HCT116 (cell line): ENCODE measurements at regions not wholly inside any gene's neighbourhood (a gene's known extent, or its start where the extent isn't known, plus 50 kb on each side); places are given as distances from the start of the nearest gene placed in this dataset.
A peak's percentile ranks its signal among the peaks of the same experiment; 100 is the strongest.

Experiments
- ATAC-seq: fragments of 200-7000 bp; cut with Tn5 transposase; 2 replicates; pipeline ENCODE4 v1.9.1; 2020; ENCODE audit warnings: mild to moderate bottlenecking, moderate library complexity
- BruUV-seq: library from RNA; stranded (reverse); fragments of 400-500 nt; replicated peaks from 2 replicates; lab custom pipeline; 2021; lab: Mats Ljungman, UMichigan
- CTCF ChIA-PET: fragments of 300-600 bp; sonication (Branson Sonifier 250); formaldehyde crosslinking; loops from one replicate; lab custom pipeline; 2021; ENCODE audit warnings: antibody characterized with exemption; lab: Charles Lee
- POLR2A ChIA-PET: fragments of 300-600, 350-600 bp; sonication (Branson Sonifier 250); formaldehyde crosslinking; loops from one replicate; lab custom pipeline; 2021; ENCODE audit warnings: antibody characterized with exemption; lab: Charles Lee
- RAD21 ChIA-PET, 2 experiments: fragments of 300-600 bp; sonication (Branson Sonifier 250); formaldehyde crosslinking; loops; one replicate each; lab custom pipeline; 2023; ENCODE audit warnings: low total read pairs in 2 of 2; ENCODE audit not compliant: uncharacterized antibody in 2 of 2, unreplicated experiment in 2 of 2, low non-redundant PET in 1 of 2; lab: Charles Lee
- DNase-seq: peaks from one replicate; pipeline ENCODE4 v3.0.0-alpha.2; 2010; ENCODE audit warnings: low read depth, low spot score
- H2AFZ ChIP-seq: fragments of 200-600 bp; shearing (Covaris generic), sonication (generic); 2 replicates; pipeline ENCODE4 v1.6.1; 2017; ENCODE audit warnings: low read depth, mixed run types, mixed read lengths, antibody characterized with exemption, low read length; ENCODE audit not compliant: poor library complexity, severe bottlenecking
- H3K27ac ChIP-seq: 2 replicates; pipeline ENCODE4 v1.5.1; 2012; ENCODE audit warnings: low read depth, low read length
- H3K27me3 ChIP-seq: fragments of 200-600 bp; sonication (generic); 2 replicates; pipeline ENCODE4 v1.6.1; 2016; ENCODE audit warnings: mixed run types, low read length, mixed read lengths; ENCODE audit not compliant: insufficient read depth
- H3K36me3 ChIP-seq, 2 experiments: fragments of 200-500 bp in 1 of 2; fragments of 200-600 bp in 1 of 2; sonication (Bioruptor generic) in 1 of 2; sonication (generic) in 1 of 2; 2 replicates each; pipeline versions ENCODE4 v1.5.1 to v1.6.1; 2014 to 2016; ENCODE audit warnings: low read length in 2 of 2, inconsistent platforms in 1 of 2, mixed read lengths in 1 of 2, mixed run types in 1 of 2; ENCODE audit not compliant: insufficient read depth in 2 of 2, control insufficient read depth in 1 of 2
- H3K4me1 ChIP-seq, 2 experiments: fragments of 200-600 bp in 1 of 2; sonication (generic) in 1 of 2; 2 replicates each; pipeline versions ENCODE4 v1.5.1 to v1.6.1; 2012 to 2017; ENCODE audit warnings: low read length in 2 of 2, inconsistent platforms in 1 of 2, mild to moderate bottlenecking in 1 of 2, mixed read lengths in 1 of 2, mixed run types in 1 of 2, moderate library complexity in 1 of 2; ENCODE audit not compliant: insufficient read depth in 2 of 2, control insufficient read depth in 1 of 2
- H3K4me2 ChIP-seq: fragments of 200-600 bp; sonication (generic); 2 replicates; pipeline ENCODE4 v1.6.1; 2017; ENCODE audit warnings: mixed run types, low read length, mixed read lengths
- H3K4me3 ChIP-seq, 2 experiments: fragments of 200-600 bp in 1 of 2; sonication (generic) in 1 of 2; replicated peaks in 1 of 2; 2 replicates each; pipeline ENCODE4 v1.5.1; 2011 to 2016; ENCODE audit warnings: low read length in 2 of 2, control low read depth in 1 of 2, low read depth in 1 of 2, mild to moderate bottlenecking in 1 of 2, mixed read lengths in 1 of 2, mixed run types in 1 of 2
- H3K79me2 ChIP-seq: fragments of 200-600 bp; sonication (generic); 2 replicates; pipeline ENCODE4 v1.6.1; 2017; ENCODE audit warnings: mild to moderate bottlenecking, mixed run types, low read length, moderate library complexity, mixed read lengths; ENCODE audit not compliant: insufficient read depth
- H3K9ac ChIP-seq: fragments of 200-600 bp; sonication (generic); 2 replicates; pipeline ENCODE4 v1.6.1; 2016; ENCODE audit warnings: low read length, mixed read lengths
- H3K9me2 ChIP-seq: fragments of 200-600 bp; sonication (generic), shearing (Covaris generic); 2 replicates; pipeline ENCODE4 v1.6.1; 2017; ENCODE audit warnings: mixed run types, mild to moderate bottlenecking, moderate library complexity; ENCODE audit not compliant: insufficient read depth
- H3K9me3 ChIP-seq, 2 experiments: fragments of 200-500 bp in 1 of 2; fragments of 200-600 bp in 1 of 2; sonication (Bioruptor generic) in 1 of 2; sonication (generic) in 1 of 2; 2 replicates each; pipeline ENCODE4 v1.6.1; 2014 to 2017; ENCODE audit warnings: low read length in 2 of 2, mixed read lengths in 2 of 2, inconsistent platforms in 1 of 2, low read depth in 1 of 2, mild to moderate bottlenecking in 1 of 2, mixed run types in 1 of 2, moderate library complexity in 1 of 2; ENCODE audit not compliant: control insufficient read depth in 1 of 2, insufficient read depth in 1 of 2
- H4K20me1 ChIP-seq: fragments of 200-600 bp; sonication (generic), shearing (Covaris generic); 2 replicates; pipeline ENCODE4 v1.6.1; 2017; ENCODE audit warnings: mixed run types, mild to moderate bottlenecking, moderate library complexity; ENCODE audit not compliant: insufficient read depth
- CBX3 ChIP-seq: IDR thresholded peaks from 2 replicates; pipeline ENCODE4 v1.6.1; 2012; ENCODE audit warnings: low read depth
- EGR1 ChIP-seq: IDR thresholded peaks from 2 replicates; pipeline ENCODE4 v1.6.1; 2012; ENCODE audit warnings: low read depth
- EZH2phosphoT487 ChIP-seq: fragments of 200-600 bp; IDR thresholded peaks from 2 replicates; pipeline ENCODE4 v1.6.1; 2018; ENCODE audit warnings: antibody characterized with exemption, borderline replicate concordance
- FOSL1 ChIP-seq: IDR thresholded peaks from 2 replicates; pipeline ENCODE4 v1.6.1; 2012; ENCODE audit warnings: low read depth
- JUND ChIP-seq: IDR thresholded peaks from 2 replicates; pipeline ENCODE4 v1.6.1; 2012
- RAD21 ChIP-seq: IDR thresholded peaks from 2 replicates; pipeline ENCODE4 v1.6.1; 2012; ENCODE audit warnings: low read depth, mild to moderate bottlenecking
- ZNF274 ChIP-seq: fragments of 200-500 bp; sonication (Bioruptor generic); IDR thresholded peaks from 2 replicates; pipeline ENCODE4 v1.6.1; 2014; ENCODE audit warnings: mild to moderate bottlenecking, low read depth, low read length, inconsistent platforms
- intact Hi-C: fragments of 100-400 bp; cut with micrococcal nuclease; formaldehyde crosslinking; loops from 2 replicates; pipeline ENCODE4 v1.10.0; 2022
- TF ChIP-seq, protein P1 (sequence below): IDR thresholded peaks from 2 replicates; pipeline ENCODE4 v1.6.1; 2012

DNA sequence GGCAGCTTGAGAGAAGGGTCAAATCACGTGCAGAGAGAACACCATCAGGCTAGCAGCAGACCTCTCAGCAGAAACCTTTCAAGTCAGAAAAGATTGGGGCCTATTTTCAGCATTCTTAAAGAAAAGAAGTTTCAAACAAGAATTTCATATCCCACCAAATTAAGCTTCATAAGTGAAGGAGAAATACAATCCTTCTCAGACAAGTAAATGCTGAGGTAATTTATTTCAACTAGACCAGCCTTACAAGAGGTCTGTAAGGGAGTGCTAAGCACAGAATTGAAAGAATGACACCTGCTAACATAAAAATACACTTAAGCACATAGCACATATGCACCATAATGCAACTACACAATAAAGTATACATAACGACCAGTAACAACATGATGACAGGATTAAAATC, 693.9 kb downstream of the NYAP2 start:
- intact Hi-C loops: no loop called here
- Histone ChIP-seq H3K4me2 (no peak overlapping the region), H3K9ac (no peak overlapping the region), H3K4me3 (no peak overlapping the region)
- DNase-seq: no peak
- BruUV-seq: no TSS peak
- ChIA-PET CTCF (no interaction called here), POLR2A (no interaction called here)
- TF ChIP-seq CBX3: peak; percentile 25; the same call in 1 of the 2 replicates
- no peak for TF ChIP-seq JUND
- TF ChIP-seq, all 23 proteins: peak for 1
- H3K79me2 ChIP-seq: peaks cover 14% of the 10 kb centered on the region
- 0 out of 4 replicates have a peak, but pooled peaks cover 0 to under 1% of the 10 kb centered on the region in 2 experiments for H3K4me1 ChIP-seq
- no peaks in the 10 kb centered on the region for H3K9me2 ChIP-seq
- ATAC-seq: no peak
- no peak overlapping the region for H2AFZ ChIP-seq
- RAD21 ChIA-PET: no interaction called here
- H3K27me3 ChIP-seq: no peaks in the 10 kb centered on the region
- H3K9me3 ChIP-seq: peaks cover 7 to 12% of the 10 kb centered on the region in 2 experiments; a peak in 1 of 4 replicates
- no peak overlapping the region for H3K27ac ChIP-seq
- H3K36me3 ChIP-seq: peaks cover 0 to 22% of the 10 kb centered on the region in 2 experiments; a peak in 1 of 4 replicates
- no peaks in the 10 kb centered on the region for H4K20me1 ChIP-seq

DNA sequence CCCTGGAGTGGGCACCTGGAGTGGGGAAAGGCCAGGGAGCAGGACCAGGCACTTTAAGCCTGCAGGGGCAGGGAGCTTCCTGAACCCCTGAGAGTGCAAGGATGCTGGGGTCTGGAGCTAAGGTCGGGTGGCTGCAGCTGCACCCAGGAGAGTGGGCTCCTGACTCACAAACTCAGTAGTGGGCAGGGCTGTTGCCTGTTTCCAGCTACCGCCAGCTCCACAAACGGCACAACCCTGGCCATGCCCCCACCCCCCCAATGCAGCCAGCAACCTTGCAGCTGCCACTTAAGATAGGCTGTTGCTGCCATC, 688.8 kb downstream of the NYAP2 start:
- Histone ChIP-seq H3K9ac (no peak overlapping the region), H3K9me3 (peaks cover 17 to 31% of the 10 kb centered on the region in 2 experiments; a peak in 2 of 4 replicates), H3K27ac (no peak overlapping the region; the same call in 1 of the 2 replicates), H4K20me1 (no peaks in the 10 kb centered on the region), H3K36me3 (peaks cover 0 to 11% of the 10 kb centered on the region in 2 experiments; a peak in 1 of 4 replicates), H3K4me1 (0 out of 4 replicates have a peak, but pooled peaks cover 0 to 3% of the 10 kb centered on the region in 2 experiments), H3K4me3 (no peak overlapping the region), H3K9me2 (no peaks in the 10 kb centered on the region), H3K79me2 (peaks cover 7% of the 10 kb centered on the region), H3K27me3 (no peaks in the 10 kb centered on the region), H2AFZ (no peak overlapping the region), H3K4me2 (no peak overlapping the region)
- no TSS peak for BruUV-seq
- TF ChIP-seq RAD21: no peak
- no peak for TF ChIP-seq EGR1
- TF ChIP-seq EZH2phosphoT487: no peak
- TF ChIP-seq, protein P1, sequence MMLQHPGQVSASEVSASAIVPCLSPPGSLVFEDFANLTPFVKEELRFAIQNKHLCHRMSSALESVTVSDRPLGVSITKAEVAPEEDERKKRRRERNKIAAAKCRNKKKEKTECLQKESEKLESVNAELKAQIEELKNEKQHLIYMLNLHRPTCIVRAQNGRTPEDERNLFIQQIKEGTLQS: no peak
- no peak for TF ChIP-seq ZNF274
- TF ChIP-seq FOSL1: no peak
- intact Hi-C loops: no loop called here
- ChIA-PET RAD21 (no interaction called here), POLR2A (no interaction called here), CTCF (no interaction called here)
- no peak for DNase-seq
- ATAC-seq: no peak
